Upper lobe of left lung (tissue), 6 donors: ENCODE measurements at regions not wholly inside any gene's neighbourhood (a gene's known extent, or its start where the extent isn't known, plus 50 kb on each side); places are given as distances from the start of the nearest gene placed in this dataset.

ENCODE experiments used
- ATAC-seq, 2 donors: fragments of 200-7000 bp; cut with Tn5 transposase; one replicate each; pipeline ENCODE4 v1.9.1; 2022; ENCODE audit warnings: mild to moderate bottlenecking in 2 of 2, moderate library complexity in 2 of 2; ENCODE audit not compliant: low FRiP score in 2 of 2
- DNase-seq, 2 donors: peaks; one replicate each; pipeline ENCODE4 v3.0.0-alpha.2; 2019 to 2020
- H3K27ac ChIP-seq, 4 donors: fragments of 200-600 bp; sonication (generic); one replicate each; pipeline ENCODE4 v1.5.1; 2016 to 2019
- H3K27me3 ChIP-seq, 4 donors: fragments of 200-600 bp; sonication (generic); one replicate each; pipeline ENCODE4 v1.5.1; 2017 to 2019
- H3K36me3 ChIP-seq, 4 donors: fragments of 200-600 bp; sonication (generic); one replicate each; pipeline ENCODE4 v1.5.1; 2016 to 2019
- H3K4me1 ChIP-seq, 4 donors: fragments of 200-600 bp; sonication (generic); one replicate each; pipeline ENCODE4 v1.5.1; 2018 to 2019
- H3K4me3 ChIP-seq, 4 donors: fragments of 200-600 bp; sonication (generic); one replicate each; pipeline ENCODE4 v1.5.1; 2017 to 2019; ENCODE audit warnings: mild to moderate bottlenecking in 2 of 4, moderate library complexity in 1 of 4
- H3K9me3 ChIP-seq, 4 donors: fragments of 200-600 bp; sonication (generic); one replicate each; pipeline ENCODE4 v1.5.1; 2018 to 2019
- EP300 ChIP-seq, 4 donors: sonication (generic); formaldehyde crosslinking; IDR thresholded peaks; one replicate each; pipeline ENCODE4 v1.5.1; 2017; ENCODE audit warnings: antibody characterized with exemption in 4 of 4, control low read depth in 2 of 4
- POLR2A ChIP-seq, 4 donors: fragments of 450-650 bp; IDR thresholded peaks; one replicate each; pipeline ENCODE4 v1.5.1; 2016 to 2017; ENCODE audit warnings: antibody characterized with exemption in 4 of 4, mild to moderate bottlenecking in 2 of 4
- POLR2AphosphoS5 ChIP-seq, 2 donors: sonication (generic); formaldehyde crosslinking; IDR thresholded peaks; one replicate each; pipeline ENCODE4 v1.5.1; 2017; ENCODE audit warnings: antibody characterized with exemption in 2 of 2
- WGBS, 2 donors: methylation state at CpG; one replicate each; pipeline ENCODE4 v1.1.5; 2017 to 2018; 5-methylcytosine and 5-hydroxymethylcytosine counted together
- TF ChIP-seq, protein P1 (sequence below), 6 experiments: fragments of 450-650 bp in 4 of 6; fragments of 200-600 bp in 2 of 6; sonication (generic) in 2 of 6; IDR thresholded peaks; one replicate each; pipeline ENCODE4 v1.5.1; 2016 to 2019; ENCODE audit warnings: antibody characterized with exemption in 6 of 6
- donor health status: DM: no; HTN: no; CAD: no; lungs with moderate emphysema.
- donor health status: DM: no; HTN: yes; CAD: no; lungs with severe emphysema.

DNA sequence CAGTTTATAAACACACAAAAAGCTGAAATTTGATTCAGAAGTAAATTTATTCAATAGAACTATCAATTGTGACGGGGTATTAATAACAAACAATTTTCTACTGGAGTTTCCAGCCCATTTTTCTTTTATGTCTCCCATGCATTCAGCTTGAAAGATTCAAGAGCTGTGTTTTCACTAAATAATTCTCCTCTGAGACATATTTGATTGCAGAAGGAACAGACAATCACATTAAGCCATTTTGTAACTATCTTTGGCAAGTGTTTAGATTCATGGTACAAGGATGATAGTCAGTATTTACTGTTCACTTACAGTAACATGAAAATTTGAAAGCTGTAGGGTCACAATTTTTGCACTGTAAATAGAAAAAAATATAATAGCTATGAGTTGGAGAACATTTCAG, 198.4 kb upstream of the TACR3 start:
- no peak for ATAC-seq
- H3K4me3 ChIP-seq = no peak overlapping the region
- no peaks in the 10 kb centered on the region for H3K4me1 ChIP-seq
- H3K27ac ChIP-seq = no peak overlapping the region
- DNase-seq = no peak
- no peaks in the 10 kb centered on the region for H3K27me3 ChIP-seq
- TF ChIP-seq, protein P1, sequence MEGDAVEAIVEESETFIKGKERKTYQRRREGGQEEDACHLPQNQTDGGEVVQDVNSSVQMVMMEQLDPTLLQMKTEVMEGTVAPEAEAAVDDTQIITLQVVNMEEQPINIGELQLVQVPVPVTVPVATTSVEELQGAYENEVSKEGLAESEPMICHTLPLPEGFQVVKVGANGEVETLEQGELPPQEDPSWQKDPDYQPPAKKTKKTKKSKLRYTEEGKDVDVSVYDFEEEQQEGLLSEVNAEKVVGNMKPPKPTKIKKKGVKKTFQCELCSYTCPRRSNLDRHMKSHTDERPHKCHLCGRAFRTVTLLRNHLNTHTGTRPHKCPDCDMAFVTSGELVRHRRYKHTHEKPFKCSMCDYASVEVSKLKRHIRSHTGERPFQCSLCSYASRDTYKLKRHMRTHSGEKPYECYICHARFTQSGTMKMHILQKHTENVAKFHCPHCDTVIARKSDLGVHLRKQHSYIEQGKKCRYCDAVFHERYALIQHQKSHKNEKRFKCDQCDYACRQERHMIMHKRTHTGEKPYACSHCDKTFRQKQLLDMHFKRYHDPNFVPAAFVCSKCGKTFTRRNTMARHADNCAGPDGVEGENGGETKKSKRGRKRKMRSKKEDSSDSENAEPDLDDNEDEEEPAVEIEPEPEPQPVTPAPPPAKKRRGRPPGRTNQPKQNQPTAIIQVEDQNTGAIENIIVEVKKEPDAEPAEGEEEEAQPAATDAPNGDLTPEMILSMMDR (IDR thresholded peaks at IDR 0.05) = no peak
- TF ChIP-seq EP300 (IDR thresholded peaks at IDR 0.05) = no peak
- no peak for TF ChIP-seq POLR2AphosphoS5 (IDR thresholded peaks at IDR 0.05)
- no peak for TF ChIP-seq POLR2A (IDR thresholded peaks at IDR 0.05)
- H3K36me3 ChIP-seq = no peaks in the 10 kb centered on the region
- H3K9me3 ChIP-seq = no peaks in the 10 kb centered on the region
- 81 to 85% methylated on average over 1 of the region's 1 CpG for WGBS, 2 donors

DNA sequence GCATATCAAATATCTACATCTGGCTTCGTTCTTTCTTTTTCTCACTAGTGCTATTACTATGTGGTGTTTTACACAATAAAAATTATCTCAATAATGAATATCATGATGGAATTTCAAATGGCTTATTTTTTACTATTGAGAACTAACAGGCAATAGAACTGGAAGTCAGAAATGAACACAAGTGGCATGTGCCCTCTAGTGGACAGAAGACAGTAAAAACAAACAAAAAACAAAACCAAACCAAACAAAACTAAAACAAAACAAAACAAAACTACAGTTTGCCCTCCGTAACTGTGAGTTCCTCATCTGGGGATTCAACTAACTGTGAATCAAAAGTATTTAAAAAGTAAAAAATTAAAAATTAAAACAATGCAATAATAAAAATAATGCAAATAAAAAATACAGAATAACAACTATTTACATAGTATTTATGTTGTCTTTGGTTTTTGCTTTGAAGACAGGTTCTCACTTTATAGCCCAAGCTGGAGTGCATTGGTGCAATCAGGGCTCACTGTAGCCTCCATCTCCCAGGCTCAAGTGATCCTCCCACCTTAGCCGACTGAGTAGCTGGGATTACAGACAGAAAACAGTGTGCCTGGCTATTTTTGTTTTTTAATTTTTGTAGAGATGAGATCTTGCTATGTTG, 195.6 kb upstream of the TACR3 start:
- ATAC-seq = no peak
- 21 to 61% methylated on average over 3 of the region's 3 CpGs for WGBS, 2 donors
- Histone ChIP-seq H3K27ac (no peak overlapping the region), H3K27me3 (no peaks in the 10 kb centered on the region), H3K9me3 (no peaks in the 10 kb centered on the region), H3K4me3 (no peak overlapping the region), H3K4me1 (no peaks in the 10 kb centered on the region), H3K36me3 (no peaks in the 10 kb centered on the region)
- TF ChIP-seq EP300 (IDR thresholded peaks at IDR 0.05) = no peak
- no peak for TF ChIP-seq POLR2AphosphoS5 (IDR thresholded peaks at IDR 0.05)
- TF ChIP-seq POLR2A (IDR thresholded peaks at IDR 0.05) = no peak
- TF ChIP-seq, protein P1 (IDR thresholded peaks at IDR 0.05) = peak in 4 of 6 experiments; percentile 10 to 34 (median 24)
- no peak for DNase-seq

DNA sequence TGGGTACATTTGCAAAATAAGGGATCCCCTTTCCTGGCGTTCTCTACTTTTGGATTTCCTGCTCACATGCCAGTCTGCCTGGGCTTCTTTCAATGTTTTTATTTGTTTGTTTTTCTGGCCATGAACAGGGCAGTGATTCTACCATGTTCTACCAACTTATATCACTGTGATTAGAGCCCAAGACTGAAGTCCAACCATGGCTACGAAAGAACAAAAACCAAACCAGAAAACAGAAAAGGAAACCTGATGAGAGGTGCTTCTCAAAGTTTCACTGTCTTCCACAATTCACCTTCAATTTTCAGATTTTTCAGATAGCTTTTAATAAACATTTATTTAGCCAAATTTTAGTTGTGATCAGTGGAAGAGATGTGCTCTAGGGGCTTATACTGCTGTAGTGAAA, 187.6 kb upstream of the TACR3 start:
- Histone ChIP-seq H3K36me3 (no peaks in the 10 kb centered on the region), H3K9me3 (no peaks in the 10 kb centered on the region), H3K4me3 (no peak overlapping the region), H3K27me3 (no peaks in the 10 kb centered on the region), H3K27ac (no peak overlapping the region), H3K4me1 (no peaks in the 10 kb centered on the region)
- no peak for DNase-seq
- no peak for ATAC-seq
- 75 to 81% methylated on average over 2 of the region's 2 CpGs for WGBS, 2 donors
- TF ChIP-seq EP300 (IDR thresholded peaks at IDR 0.05) (no peak), POLR2A (IDR thresholded peaks at IDR 0.05) (no peak), POLR2AphosphoS5 (IDR thresholded peaks at IDR 0.05) (no peak)
- TF ChIP-seq, protein P1 (IDR thresholded peaks at IDR 0.05) = no peak

DNA sequence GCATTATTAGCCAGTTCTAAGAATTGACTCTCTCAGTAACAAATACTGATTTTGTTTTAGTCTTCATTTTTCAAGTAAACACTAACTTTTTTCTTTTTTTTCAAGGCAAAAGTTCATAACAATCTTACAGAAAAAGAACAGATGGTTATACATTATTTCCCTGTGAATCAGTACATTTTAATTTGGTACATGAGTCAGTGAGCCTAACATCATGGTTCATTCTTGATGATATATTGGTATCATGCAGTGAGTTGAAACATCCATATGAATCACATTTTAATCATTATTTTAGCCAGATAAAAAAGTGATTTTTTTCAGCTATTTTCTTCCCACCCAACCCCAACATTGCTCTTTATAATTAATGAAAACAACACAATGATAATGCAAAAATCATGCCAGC, 184.3 kb upstream of the TACR3 start:
- no peak overlapping the region for H3K27ac ChIP-seq
- no peaks in the 10 kb centered on the region for H3K4me1 ChIP-seq
- ATAC-seq (no peak), DNase-seq (no peak)
- TF ChIP-seq, protein P1 (IDR thresholded peaks at IDR 0.05) = no peak
- TF ChIP-seq POLR2AphosphoS5 (IDR thresholded peaks at IDR 0.05) = no peak
- TF ChIP-seq EP300 (IDR thresholded peaks at IDR 0.05) = no peak
- no peak for TF ChIP-seq POLR2A (IDR thresholded peaks at IDR 0.05)
- H3K27me3 ChIP-seq = no peaks in the 10 kb centered on the region
- no peaks in the 10 kb centered on the region for H3K9me3 ChIP-seq
- no peaks in the 10 kb centered on the region for H3K36me3 ChIP-seq
- H3K4me3 ChIP-seq = no peak overlapping the region

DNA sequence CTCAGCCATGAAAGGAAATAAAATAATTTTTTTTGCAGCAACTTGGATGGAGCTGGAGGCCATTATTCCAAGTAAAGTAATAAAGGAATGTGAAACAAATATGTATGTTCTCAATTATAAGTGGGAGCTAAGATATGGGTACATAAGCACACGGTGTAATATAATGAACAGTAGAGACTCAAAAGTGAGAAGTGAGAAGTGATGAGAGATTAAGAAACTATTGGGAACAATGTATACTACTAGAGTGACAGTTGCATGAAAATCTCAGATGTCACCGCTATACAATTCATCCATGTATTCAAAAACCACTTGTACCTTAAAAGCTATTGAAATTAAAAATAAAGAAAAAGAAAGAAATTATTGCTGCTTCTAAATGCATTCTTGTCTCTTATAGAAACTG, 182.9 kb upstream of the TACR3 start:
- TF ChIP-seq, protein P1 (IDR thresholded peaks at IDR 0.05) = no peak
- no peaks in the 10 kb centered on the region for H3K9me3 ChIP-seq
- no peaks in the 10 kb centered on the region for H3K4me1 ChIP-seq
- WGBS, 2 donors = 80 to 81% methylated on average over 2 of the region's 2 CpGs
- no peaks in the 10 kb centered on the region for H3K27me3 ChIP-seq
- H3K36me3 ChIP-seq = no peaks in the 10 kb centered on the region
- H3K4me3 ChIP-seq = no peak overlapping the region
- ATAC-seq (no peak), DNase-seq (no peak)
- no peak overlapping the region for H3K27ac ChIP-seq
